Parathyroid adenoma (tissue), 2 donors: ENCODE measurements at regions not wholly inside any gene's neighbourhood (a gene's known extent, or its start where the extent isn't known, plus 50 kb on each side); places are given as distances from the start of the nearest gene placed in this dataset.

Source experiments
- H2AFZ ChIP-seq: fragments of 300-600 bp; sonication (generic); one replicate; pipeline ENCODE4 v1.7.0; 2017; ENCODE audit warnings: antibody characterized with exemption, mild to moderate bottlenecking
- H3K27ac ChIP-seq: fragments of 300-600 bp; sonication (generic); one replicate; pipeline ENCODE4 v1.7.0; 2017
- H3K27me3 ChIP-seq: fragments of 300-600 bp; sonication (generic); one replicate; pipeline ENCODE4 v1.7.0; 2017; ENCODE audit warnings: low read length; ENCODE audit not compliant: control insufficient read depth, insufficient read depth
- H3K36me3 ChIP-seq: fragments of 300-600 bp; sonication (generic); one replicate; pipeline ENCODE4 v1.7.0; 2017; ENCODE audit warnings: low read length; ENCODE audit not compliant: control insufficient read depth, insufficient read depth
- H3K4me1 ChIP-seq: fragments of 300-600 bp; sonication (generic); one replicate; pipeline ENCODE4 v1.7.0; 2017; ENCODE audit warnings: control low read depth
- H3K4me2 ChIP-seq: fragments of 300-600 bp; sonication (generic); one replicate; pipeline ENCODE4 v1.7.0; 2017; ENCODE audit warnings: low read length
- H3K4me3 ChIP-seq: fragments of 300-600 bp; sonication (generic); one replicate; pipeline ENCODE4 v1.7.0; 2017; ENCODE audit warnings: low read depth, low read length
- H3K79me2 ChIP-seq: fragments of 300-600 bp; sonication (generic); one replicate; pipeline ENCODE4 v1.7.0; 2017; ENCODE audit warnings: control low read depth
- H3K9ac ChIP-seq: fragments of 300-600 bp; sonication (generic); one replicate; pipeline ENCODE4 v1.7.0; 2017; ENCODE audit warnings: mild to moderate bottlenecking
- H3K9me3 ChIP-seq: fragments of 300-600 bp; sonication (generic); one replicate; pipeline ENCODE4 v1.7.0; 2017; ENCODE audit warnings: low read length; ENCODE audit not compliant: control insufficient read depth
- CTCF ChIP-seq: fragments of 300-600 bp; sonication (generic); IDR thresholded peaks from one replicate; pipeline ENCODE4 v1.7.0; 2017; ENCODE audit warnings: antibody characterized with exemption, mild to moderate bottlenecking
- donor health status: primary hyperparathyroidism.

- H2AFZ ChIP-seq: no peak overlapping the region
- no peak overlapping the region for H3K27ac ChIP-seq
- H3K36me3 ChIP-seq: no peaks in the 10 kb centered on the region
- H3K9ac ChIP-seq: no peak overlapping the region
- no peak for TF ChIP-seq CTCF
- no peaks in the 10 kb centered on the region for H3K9me3 ChIP-seq
- no peak overlapping the region for H3K4me2 ChIP-seq
- no peaks in the 10 kb centered on the region for H3K4me1 ChIP-seq
- no peak overlapping the region for H3K4me3 ChIP-seq
- no peaks in the 10 kb centered on the region for H3K79me2 ChIP-seq
- no peaks in the 10 kb centered on the region for H3K27me3 ChIP-seq
Measured at GRCh38 chr12:125949471-125949870, 884.2 kb downstream of the AACS start.

GRCh38 chr12:125954362-125954761, 889.1 kb downstream of the AACS start:
- no peak overlapping the region for H3K4me3 ChIP-seq
- no peaks in the 10 kb centered on the region for H3K36me3 ChIP-seq
- no peak overlapping the region for H3K27ac ChIP-seq
- no peaks in the 10 kb centered on the region for H3K79me2 ChIP-seq
- no peak for TF ChIP-seq CTCF
- H3K9ac ChIP-seq: no peak overlapping the region
- H3K4me1 ChIP-seq: no peaks in the 10 kb centered on the region
- H3K4me2 ChIP-seq: no peak overlapping the region
- no peaks in the 10 kb centered on the region for H3K9me3 ChIP-seq
- H3K27me3 ChIP-seq: no peaks in the 10 kb centered on the region
- H2AFZ ChIP-seq: no peak overlapping the region

- H3K4me2 ChIP-seq: no peak overlapping the region
- no peak overlapping the region for H3K9ac ChIP-seq
- no peak overlapping the region for H2AFZ ChIP-seq
- H3K4me1 ChIP-seq: no peaks in the 10 kb centered on the region
- H3K27ac ChIP-seq: no peak overlapping the region
- no peaks in the 10 kb centered on the region for H3K9me3 ChIP-seq
- no peaks in the 10 kb centered on the region for H3K36me3 ChIP-seq
- no peaks in the 10 kb centered on the region for H3K27me3 ChIP-seq
- no peaks in the 10 kb centered on the region for H3K79me2 ChIP-seq
- TF ChIP-seq CTCF: no peak
- H3K4me3 ChIP-seq: no peak overlapping the region
Measured at GRCh38 chr12:125956186-125956585, 891.0 kb downstream of the AACS start.

GRCh38 chr12:125966641-125967040, 901.4 kb downstream of the AACS start:
- Histone ChIP-seq H3K4me1 (no peaks in the 10 kb centered on the region), H3K27ac (no peak overlapping the region), H3K36me3 (no peaks in the 10 kb centered on the region), H3K4me2 (no peak overlapping the region), H3K9me3 (no peaks in the 10 kb centered on the region), H3K9ac (no peak overlapping the region), H3K4me3 (no peak overlapping the region), H2AFZ (no peak overlapping the region), H3K79me2 (no peaks in the 10 kb centered on the region), H3K27me3 (no peaks in the 10 kb centered on the region)
- TF ChIP-seq CTCF: no peak

- H3K9ac ChIP-seq: no peak overlapping the region
- H3K79me2 ChIP-seq: no peaks in the 10 kb centered on the region
- no peak overlapping the region for H3K4me3 ChIP-seq
- no peak for TF ChIP-seq CTCF
- H3K36me3 ChIP-seq: no peaks in the 10 kb centered on the region
- H3K27ac ChIP-seq: no peak overlapping the region
- no peaks in the 10 kb centered on the region for H3K9me3 ChIP-seq
- H3K4me1 ChIP-seq: no peaks in the 10 kb centered on the region
- no peak overlapping the region for H2AFZ ChIP-seq
- no peaks in the 10 kb centered on the region for H3K27me3 ChIP-seq
- H3K4me2 ChIP-seq: no peak overlapping the region
Measured at GRCh38 chr12:125968413-125968812, 903.2 kb downstream of the AACS start.
